NCI-H748 treated with DMSO at 0.1 percent for 48 hours (cell line): ENCODE measurements at regions not wholly inside any gene's neighbourhood (a gene's known extent, or its start where the extent isn't known, plus 50 kb on each side); places are given as distances from the start of the nearest gene placed in this dataset.

Source experiments
- DNase-seq: peaks from one replicate; lab custom pipeline; 2025; lab: John Stamatoyannopoulos, UW

- DNase-seq = no peak
Measured at GRCh38 chr1:87437663-87438295, 109.1 kb downstream of the LMO4 start.

DNA sequence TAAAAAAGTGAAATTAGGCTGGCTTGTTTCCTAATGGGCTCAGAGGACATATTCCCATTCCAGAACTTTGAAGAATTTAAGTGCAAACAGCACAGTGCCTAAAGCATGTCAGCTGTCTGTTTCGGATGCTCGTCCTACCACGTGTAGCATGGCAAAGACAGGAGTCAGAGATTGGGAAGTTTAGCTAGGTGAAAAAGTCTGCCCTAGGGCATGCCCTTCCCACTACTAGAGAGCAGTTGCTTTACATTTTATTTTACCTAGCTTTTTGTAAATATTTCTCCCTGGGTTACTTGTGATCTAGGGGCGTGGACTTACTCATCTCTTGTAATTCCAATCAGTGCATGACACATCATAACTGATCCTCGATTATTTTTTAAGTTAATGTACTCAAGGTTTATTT, 111.1 kb downstream of the LMO4 start:
- no peak for DNase-seq

DNA sequence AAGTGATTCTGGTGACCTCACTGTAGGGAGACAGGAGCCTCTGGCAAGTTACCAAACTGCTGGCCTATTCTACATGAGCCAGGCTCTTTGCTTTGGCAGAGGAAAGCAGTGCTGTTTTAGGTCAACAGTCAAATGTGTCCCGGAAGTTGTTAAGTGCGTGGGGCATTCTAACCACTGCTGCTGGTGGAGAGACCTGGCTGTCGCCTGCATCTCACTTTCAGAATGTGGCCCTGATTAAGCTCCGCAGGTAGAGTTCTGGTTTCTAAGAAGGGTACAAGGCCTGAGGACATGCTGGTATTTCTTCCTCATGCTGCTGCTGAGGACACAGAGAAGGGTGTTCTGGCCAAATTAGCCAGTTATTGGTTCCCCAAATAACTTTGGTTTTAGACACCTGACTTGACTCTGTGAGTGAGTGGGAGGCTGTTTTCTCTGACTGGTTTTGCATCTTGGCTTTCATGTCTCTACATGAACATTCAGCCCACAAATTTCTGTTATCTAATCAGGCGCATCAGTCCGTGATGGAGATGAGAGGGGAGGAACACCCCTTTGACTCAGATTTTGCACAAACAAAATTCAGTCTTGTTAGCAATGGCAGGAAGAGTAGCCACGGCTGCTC, 120.8 kb downstream of the LMO4 start:
- DNase-seq = no peak

DNA sequence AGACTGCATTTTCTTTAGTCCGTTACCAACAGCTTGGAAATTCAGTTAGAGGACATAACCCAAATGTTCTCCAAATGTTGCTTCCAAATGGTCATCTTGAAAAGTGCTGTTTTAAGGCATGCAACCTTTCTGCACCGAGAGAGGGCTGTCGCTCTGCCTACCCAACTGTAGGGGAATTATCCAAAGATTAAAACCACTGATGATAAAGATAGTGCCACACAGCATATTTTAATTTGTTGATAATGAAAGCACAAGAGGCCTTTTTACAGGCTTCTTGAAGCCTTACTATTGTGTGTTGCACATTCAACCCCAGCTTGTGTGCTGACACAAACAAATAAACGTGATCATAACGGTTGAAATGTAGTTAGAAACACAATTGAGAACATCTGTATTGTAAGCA, 121.5 kb downstream of the LMO4 start:
- no peak for DNase-seq

DNA sequence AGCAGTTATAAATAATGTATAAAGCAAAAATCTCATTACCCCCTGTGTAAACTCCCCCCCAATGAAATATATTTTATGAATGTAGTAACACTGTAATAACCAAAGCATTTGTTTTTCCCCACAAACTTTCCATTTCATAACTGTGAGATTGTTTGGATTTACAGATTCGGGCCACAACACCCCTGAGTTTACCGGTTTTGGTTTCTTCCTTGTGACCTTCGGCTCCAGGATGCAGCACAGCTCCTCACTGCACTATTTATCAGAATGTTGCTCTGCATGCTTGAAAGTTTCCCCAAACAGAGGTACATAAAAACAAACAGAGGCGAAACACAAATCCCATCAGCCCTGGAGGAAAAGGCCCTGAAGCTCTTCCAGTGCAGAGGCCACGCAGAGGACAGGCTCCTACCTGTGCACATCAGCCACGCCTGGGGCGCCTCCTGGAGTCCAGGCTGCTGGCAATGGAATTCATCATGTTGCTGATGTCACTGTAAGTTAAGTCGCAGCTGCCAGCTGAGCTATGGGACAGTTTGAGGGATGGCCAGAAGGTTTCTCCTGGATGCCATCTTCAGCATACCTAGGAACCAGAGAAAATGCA, 122.0 kb downstream of the LMO4 start:
- no peak for DNase-seq

DNA sequence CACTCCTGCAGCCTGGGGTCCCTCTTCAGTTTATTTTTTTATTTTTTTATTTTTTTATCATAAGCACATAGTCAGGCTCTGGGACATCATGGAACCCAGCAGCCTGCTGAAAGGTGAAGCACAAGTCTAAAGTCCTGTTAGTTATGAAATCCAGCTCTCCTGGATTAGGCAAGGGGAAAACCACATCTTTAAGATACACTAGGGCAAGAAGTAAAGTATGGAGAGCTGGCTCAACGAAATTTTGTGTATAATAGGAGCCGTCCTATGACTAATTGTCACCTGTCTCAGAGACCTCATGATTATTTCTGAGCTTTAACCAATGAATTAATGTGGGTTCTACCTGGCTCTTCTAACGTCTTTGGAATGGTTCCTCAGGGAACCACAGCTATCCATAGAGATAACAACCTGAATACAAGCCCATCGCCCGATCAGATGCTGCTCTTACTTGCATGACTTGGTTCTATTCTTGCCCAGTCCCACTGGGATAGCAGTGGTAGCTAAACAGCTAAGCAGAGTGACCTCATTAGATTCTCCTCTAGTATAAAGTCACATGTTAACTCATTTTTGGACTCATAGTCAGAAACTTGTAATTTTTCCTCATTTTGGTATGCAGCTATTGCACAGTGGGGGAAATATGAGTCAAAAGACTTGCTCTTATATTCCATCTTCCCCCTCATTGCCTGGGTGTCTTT, 122.7 kb downstream of the LMO4 start:
- no peak for DNase-seq

DNA sequence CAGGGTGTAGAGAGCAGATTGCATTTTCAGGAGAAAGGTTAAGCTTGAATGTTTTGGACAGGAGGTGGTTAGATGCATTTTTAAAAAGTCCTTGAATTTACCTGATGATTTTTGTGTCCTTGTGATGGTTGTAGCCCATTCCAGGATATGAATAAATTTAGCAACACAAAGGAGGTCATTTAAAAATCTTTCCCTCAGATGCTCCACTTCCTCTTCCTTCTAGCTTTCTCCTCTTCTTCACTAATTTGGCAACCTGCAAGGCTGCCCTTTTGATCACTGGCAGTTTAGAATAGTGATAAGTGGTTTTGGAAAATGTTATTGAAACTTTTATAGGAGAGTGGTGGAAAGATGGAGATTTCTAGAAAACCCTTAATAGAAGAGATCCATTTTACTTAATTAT, 124.0 kb downstream of the LMO4 start:
- no peak for DNase-seq

GRCh38 chr1:87457408-87457807, 128.7 kb downstream of the LMO4 start:
- no peak for DNase-seq

DNA sequence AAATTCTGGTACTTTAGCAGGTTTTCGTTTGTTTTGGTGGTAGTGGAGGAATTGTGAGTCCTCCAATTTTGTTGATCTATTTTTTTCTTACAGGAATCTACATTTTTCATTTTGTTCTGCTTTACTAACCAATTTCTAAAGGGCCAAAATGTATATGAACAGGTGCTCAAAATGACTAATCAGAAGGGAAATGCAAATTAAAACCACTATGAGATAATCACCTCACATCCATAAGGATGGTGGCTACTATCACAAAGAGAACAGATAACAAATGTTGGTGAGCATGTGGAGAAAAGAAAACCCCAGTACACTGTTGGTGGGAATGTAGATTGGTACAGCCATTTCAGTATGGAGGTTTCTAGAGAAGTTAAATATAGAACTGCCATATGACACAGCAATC, 134.2 kb downstream of the LMO4 start:
- DNase-seq = no peak

- no peak for DNase-seq
Measured at GRCh38 chr1:87464022-87464490, 135.4 kb downstream of the LMO4 start.

DNA sequence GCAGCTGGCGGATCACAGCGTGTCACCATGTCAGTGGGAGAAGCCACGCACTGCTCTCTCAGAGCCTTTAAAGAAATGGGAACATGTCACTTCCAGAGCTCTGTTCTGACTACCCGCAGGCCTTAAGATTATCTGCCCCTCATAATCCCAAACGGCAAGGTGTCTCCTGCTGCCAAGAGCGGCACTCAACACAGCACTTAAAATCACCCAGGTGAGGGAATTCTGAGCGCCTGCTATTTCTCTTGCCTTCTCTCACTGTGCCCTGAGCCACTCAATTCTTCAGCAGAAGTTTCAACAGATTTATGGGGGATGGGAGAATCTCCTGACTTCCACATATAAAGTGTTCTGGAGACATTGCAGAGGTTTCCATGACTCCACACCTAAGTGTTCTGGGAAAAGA, 137.9 kb downstream of the LMO4 start:
- DNase-seq = no peak

DNA sequence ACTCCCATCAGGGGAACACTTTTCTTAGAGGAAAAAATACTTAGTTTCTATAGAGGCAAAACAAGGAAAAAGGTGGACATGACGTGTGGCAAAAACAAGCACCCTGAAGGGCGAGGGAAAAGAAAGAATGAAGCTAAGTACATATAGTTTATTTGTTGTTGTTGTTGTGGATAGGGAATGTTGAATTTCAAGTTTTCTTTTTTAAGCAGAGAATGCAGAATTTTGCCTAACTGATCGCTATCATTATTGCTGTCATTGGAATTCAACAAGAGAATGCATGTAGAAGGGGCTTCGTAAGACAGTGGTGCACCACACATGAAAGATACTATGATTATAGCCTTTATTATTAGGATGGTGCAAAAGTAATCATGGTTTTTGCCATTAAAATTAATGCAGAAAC, 144.0 kb downstream of the LMO4 start:
- no peak for DNase-seq

- no peak for DNase-seq
Measured at GRCh38 chr1:87473203-87473661, 144.6 kb downstream of the LMO4 start.

- no peak for DNase-seq
Measured at GRCh38 chr1:87474098-87474497, 145.4 kb downstream of the LMO4 start.

GRCh38 chr1:87478231-87478630, 149.6 kb downstream of the LMO4 start:
- DNase-seq = no peak

DNA sequence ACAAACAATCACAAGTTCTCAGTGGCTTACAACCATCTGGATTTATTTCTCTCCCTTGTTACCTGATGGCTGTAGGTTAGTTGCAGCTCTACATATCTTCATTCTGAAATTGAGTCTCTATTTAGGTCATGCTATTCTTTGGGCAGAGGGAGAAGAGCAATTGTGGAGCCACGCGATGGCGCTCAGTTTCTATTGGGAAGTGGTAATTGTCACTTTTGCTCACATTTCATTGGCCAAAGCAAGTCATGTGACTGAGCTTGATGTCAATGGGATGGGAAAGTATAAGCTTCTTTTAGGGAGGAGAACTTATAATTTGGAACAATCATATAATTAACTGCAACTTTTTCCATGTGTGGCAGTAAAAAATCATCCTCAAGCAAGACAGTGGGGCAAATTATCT, 166.5 kb downstream of the LMO4 start:
- no peak for DNase-seq

- DNase-seq = no peak
Measured at GRCh38 chr1:87495870-87496269, 167.2 kb downstream of the LMO4 start.

DNA sequence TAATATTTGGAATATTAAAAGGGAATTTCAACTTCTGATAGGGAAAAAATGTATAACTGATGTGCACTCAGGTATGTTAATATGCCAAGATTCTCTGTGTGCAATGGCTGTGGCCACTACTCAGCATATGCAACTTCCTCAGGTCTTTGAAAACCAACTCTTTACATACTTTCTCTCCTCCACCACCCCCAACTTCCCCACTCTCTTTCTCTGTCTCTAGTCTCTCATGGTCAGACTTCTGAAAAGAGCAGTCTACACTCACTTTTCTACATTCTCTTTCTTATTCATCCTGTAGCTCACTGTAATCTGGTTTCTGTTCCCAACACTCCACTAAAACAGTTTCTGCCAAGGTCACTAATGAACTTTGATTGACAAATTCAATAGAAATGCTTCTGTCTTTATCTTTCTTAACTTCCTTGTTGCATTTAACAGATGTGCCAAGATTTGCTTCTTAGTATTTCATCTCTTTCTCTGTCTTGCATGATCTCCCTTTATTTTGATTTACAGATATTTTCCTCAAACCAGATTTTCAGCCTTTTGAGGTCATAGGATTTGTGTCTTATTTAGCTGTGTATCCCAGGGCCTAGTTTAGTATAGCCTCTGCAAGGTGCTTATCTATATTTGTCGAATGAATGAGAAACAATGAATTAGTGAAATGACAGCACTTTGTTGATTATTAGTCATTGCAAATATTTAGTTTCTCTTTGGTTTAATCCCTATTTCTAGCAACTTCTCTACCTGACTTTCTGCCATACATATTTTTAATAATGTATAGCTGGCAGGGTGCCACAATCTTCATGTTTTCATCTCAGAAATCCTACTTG, 168.9 kb downstream of the LMO4 start:
- DNase-seq = no peak

GRCh38 chr1:87501738-87502137, 173.1 kb downstream of the LMO4 start:
- no peak for DNase-seq

GRCh38 chr1:87505391-87505983, 176.8 kb downstream of the LMO4 start:
- no peak for DNase-seq

DNA sequence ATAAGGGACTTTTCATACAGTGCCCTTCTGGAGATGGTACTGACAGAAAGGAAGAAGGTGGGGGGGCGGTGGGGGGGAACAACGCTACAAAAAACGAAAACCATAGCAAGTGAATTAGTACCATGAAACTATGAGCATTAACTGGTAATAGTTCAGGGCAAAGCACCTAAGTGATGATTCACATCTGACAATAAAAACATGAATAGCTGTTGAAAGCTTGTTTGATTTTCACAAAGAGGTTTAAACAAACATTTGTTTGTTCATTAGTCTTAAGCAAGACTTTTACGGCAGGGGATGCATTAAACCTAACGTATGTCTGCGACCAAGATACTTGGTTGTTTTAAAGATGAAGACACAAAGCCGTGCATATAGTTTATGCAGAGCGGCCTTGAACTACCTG, 177.5 kb downstream of the LMO4 start:
- DNase-seq = no peak
